ENCODE measurements at regions not wholly inside any gene's neighbourhood (a gene's known extent, or its start where the extent isn't known, plus 50 kb on each side); places are given as distances from the start of the nearest gene placed in this dataset.
"Not testable (repeated sequence)": the region's sequence is repeated elsewhere in the genome, so short reads cannot be mapped to it uniquely, and the experiment has no call there.

GRCh38 chr6:85803721-85804120 lies 161.0 kb upstream of the SYNCRIP start:
- DNase-seq: no peak

GRCh38 chr6:85802162-85802561 lies 159.5 kb upstream of the SYNCRIP start:
- DNase-seq: no peak

- no peak for DNase-seq
Measured at GRCh38 chr6:85798931-85799652, 156.4 kb upstream of the SYNCRIP start.

GRCh38 chr6:85797993-85798392 lies 155.3 kb upstream of the SYNCRIP start:
- no peak for DNase-seq

GRCh38 chr6:85795945-85796344 lies 153.3 kb upstream of the SYNCRIP start:
- DNase-seq: no peak

- DNase-seq: no peak
Measured at GRCh38 chr6:85792254-85792653, 149.6 kb upstream of the SYNCRIP start.

GRCh38 chr6:85775883-85776282 lies 133.2 kb upstream of the SYNCRIP start:
- DNase-seq: no peak

- DNase-seq: no peak
Measured at GRCh38 chr6:85772641-85773040, 130.0 kb upstream of the SYNCRIP start.

- no peak for DNase-seq
Measured at GRCh38 chr6:85771925-85772430, 129.3 kb upstream of the SYNCRIP start.

- no peak for DNase-seq
Measured at GRCh38 chr6:85771455-85771854, 128.8 kb upstream of the SYNCRIP start.

GRCh38 chr6:85764844-85765243 lies 122.2 kb upstream of the SYNCRIP start:
- DNase-seq: no peak

GRCh38 chr6:85756982-85757381 lies 114.3 kb upstream of the SYNCRIP start:
- peak in 2 of 3 donors; percentile 7 to 12 for DNase-seq

- DNase-seq: no peak
Measured at GRCh38 chr6:85754894-85755293, 112.2 kb upstream of the SYNCRIP start.

GRCh38 chr6:85752602-85753001 lies 109.9 kb upstream of the SYNCRIP start:
- no peak for DNase-seq

- DNase-seq: no peak
Measured at GRCh38 chr6:85751374-85752055, 108.8 kb upstream of the SYNCRIP start.

GRCh38 chr6:85750146-85750545 lies 107.5 kb upstream of the SYNCRIP start:
- DNase-seq: not testable (repeated sequence)

- DNase-seq: no peak
Measured at GRCh38 chr6:85749236-85749635, 106.5 kb upstream of the SYNCRIP start.

GRCh38 chr6:85747666-85748065 lies 105.0 kb upstream of the SYNCRIP start:
- DNase-seq: no peak

GRCh38 chr6:85747093-85747492 lies 104.4 kb upstream of the SYNCRIP start:
- no peak for DNase-seq

GRCh38 chr6:85744433-85744970 lies 101.8 kb upstream of the SYNCRIP start:
- DNase-seq: no peak

GRCh38 chr6:85726206-85726605 lies 83.5 kb upstream of the SYNCRIP start:
- no peak for DNase-seq

GRCh38 chr6:85715797-85716196 lies 73.1 kb upstream of the SYNCRIP start:
- DNase-seq: no peak

GRCh38 chr6:85714893-85715530 lies 72.3 kb upstream of the SYNCRIP start:
- DNase-seq: no peak

- DNase-seq: no peak
Measured at GRCh38 chr6:85712346-85712745, 69.7 kb upstream of the SYNCRIP start.
